HUDEP-2 (cell line): ENCODE measurements at regions not wholly inside any gene's neighbourhood (a gene's known extent, or its start where the extent isn't known, plus 50 kb on each side); places are given as distances from the start of the nearest gene placed in this dataset.
A peak's percentile ranks its signal among the peaks of the same experiment; 100 is the strongest.
"Not testable (repeated sequence)": the region's sequence is repeated elsewhere in the genome, so short reads cannot be mapped to it uniquely, and the experiment has no call there.

ENCODE experiments used
- DNase-seq, 76 experiments: peaks; one replicate each; lab custom pipeline; 2025; ENCODE audit not compliant: unreplicated experiment in 76 of 76; lab: John Stamatoyannopoulos, UW

GRCh38 chr2:235105821-235106359 lies 154.1 kb downstream of the SH3BP4 start:
- no peak for DNase-seq

DNA sequence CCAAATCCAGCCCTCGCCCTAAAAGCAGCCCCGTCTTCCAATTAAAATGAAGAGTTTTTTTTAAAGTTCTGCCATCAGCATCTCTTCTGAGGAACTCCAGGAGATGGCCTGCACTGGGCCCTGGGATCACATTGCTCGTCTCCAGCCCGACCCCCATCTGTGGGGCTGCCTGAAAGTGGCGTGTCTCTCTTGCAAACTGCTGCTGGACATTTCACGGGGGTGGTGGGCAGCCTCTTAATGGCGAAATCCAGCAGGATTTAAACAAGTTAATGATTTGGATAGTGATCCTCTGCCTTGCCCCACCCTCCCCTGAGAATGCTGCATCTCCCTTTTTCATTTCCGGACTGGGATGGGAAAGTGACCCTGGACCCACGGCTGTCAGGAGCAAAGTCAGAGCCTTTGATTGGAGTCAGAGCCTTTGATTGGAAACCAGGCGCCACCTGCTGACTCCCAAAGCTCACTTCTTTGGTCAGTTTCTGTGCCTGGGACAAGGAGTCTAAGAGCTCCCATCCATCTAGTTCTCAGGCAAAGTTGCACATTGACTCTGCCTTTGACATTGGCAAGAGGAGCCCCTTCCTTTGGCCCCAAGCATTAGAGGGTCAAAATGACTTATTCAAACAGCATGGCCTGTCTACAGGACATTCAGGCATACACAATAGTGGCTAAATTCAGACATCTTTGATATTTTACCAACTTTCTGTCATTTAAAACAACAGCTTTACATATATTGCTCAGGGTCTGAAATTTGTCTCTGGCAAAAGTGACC lies 155.2 kb downstream of the SH3BP4 start:
- peak in 11 of 76 experiments; percentile 2 to 30 (median 12) for DNase-seq

DNA sequence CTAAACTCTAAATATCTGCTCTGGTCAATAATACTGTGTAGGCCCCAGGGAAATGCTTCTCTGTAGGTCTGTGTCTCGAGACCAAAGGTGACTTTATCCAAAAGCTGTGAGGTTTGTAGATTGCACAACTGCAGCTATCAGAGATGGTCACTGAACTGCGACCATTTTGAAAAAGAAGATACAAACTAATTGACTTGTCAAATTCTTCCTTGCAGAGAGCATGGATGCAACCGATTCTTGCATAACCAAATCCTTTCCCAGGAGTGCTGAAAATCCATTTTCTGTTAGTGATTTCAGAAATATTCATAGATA lies 155.8 kb downstream of the SH3BP4 start:
- no peak for DNase-seq

GRCh38 chr2:235109561-235109960 lies 157.7 kb downstream of the SH3BP4 start:
- not testable (repeated sequence) for DNase-seq

GRCh38 chr2:235112365-235112764 lies 160.5 kb downstream of the SH3BP4 start:
- no peak for DNase-seq

DNA sequence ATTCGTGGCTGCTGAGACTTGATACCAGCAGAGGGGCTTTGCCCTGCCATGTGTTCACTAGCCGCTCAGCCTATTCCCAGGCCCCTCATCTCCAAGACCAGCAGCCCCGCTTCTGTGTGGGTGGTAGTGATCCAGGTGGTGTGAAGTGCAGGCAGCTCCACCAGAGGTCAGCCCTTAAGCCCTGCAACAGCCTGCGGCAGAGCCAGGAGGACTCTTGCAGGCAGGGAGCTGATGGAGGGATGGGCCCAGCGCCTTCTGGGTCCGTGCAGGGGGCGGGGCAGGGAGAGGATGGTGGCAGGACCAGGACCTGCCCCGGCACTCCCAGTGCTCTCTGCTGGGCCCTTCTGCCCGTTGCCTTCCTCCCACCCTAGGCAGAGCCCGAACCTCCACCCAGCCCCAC lies 162.0 kb downstream of the SH3BP4 start:
- DNase-seq, result no peak

- DNase-seq, result no peak
Observed at GRCh38 chr2:235114286-235114685, 162.5 kb downstream of the SH3BP4 start.

DNA sequence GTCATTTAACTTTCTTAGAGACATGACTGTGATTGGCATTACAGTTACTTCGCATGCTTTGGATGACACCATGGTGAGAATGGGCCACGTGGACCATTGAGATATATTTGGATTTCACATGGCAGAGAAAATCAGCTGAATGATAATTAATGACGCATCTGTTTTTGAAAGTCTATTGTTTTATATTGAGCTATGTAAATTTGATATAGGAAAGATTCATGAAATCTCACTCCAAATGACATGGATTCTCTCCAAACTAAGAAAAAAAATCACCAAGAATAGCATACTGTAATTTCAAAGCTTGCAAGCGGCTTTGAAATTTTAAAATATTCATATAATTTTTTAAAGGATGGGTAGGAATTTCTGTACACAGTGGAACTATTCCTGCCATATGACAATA lies 163.7 kb downstream of the SH3BP4 start:
- no peak for DNase-seq

DNA sequence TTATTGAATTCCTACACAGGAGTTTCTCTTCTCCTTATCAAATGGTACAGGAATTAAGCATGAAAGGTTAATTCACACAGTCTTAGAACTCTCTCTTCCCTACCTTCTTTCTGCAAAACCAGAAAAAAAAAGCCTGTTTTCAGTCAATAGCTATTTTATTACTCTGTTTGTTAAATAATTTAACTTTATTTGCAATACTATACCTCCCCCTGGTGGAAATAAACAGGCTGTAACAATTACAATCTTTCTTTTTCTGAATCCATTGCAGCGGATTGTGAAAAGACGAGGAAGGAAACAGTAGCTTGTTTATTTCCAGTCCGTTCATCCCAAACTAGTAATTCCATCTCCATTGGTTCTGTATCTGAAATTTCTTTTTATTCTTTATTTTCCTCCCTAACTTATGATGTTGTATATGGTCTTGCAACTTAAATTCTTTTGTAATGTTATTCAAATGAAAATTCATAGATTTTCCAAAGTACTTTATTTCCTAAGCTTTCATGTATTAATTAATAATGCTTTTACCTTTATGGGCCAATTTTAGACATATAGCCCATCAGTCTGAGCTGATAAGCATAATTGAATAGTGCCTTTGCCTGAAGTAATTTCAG lies 165.2 kb downstream of the SH3BP4 start:
- DNase-seq, result peak in 4 of 76 experiments; percentile 1 to 14 (median 8)

- no peak for DNase-seq
Observed at GRCh38 chr2:235126768-235127167, 175.0 kb downstream of the SH3BP4 start.

GRCh38 chr2:235127931-235128330 lies 176.1 kb downstream of the SH3BP4 start:
- DNase-seq, result no peak

GRCh38 chr2:235129850-235130249 lies 178.0 kb downstream of the SH3BP4 start:
- no peak for DNase-seq

DNA sequence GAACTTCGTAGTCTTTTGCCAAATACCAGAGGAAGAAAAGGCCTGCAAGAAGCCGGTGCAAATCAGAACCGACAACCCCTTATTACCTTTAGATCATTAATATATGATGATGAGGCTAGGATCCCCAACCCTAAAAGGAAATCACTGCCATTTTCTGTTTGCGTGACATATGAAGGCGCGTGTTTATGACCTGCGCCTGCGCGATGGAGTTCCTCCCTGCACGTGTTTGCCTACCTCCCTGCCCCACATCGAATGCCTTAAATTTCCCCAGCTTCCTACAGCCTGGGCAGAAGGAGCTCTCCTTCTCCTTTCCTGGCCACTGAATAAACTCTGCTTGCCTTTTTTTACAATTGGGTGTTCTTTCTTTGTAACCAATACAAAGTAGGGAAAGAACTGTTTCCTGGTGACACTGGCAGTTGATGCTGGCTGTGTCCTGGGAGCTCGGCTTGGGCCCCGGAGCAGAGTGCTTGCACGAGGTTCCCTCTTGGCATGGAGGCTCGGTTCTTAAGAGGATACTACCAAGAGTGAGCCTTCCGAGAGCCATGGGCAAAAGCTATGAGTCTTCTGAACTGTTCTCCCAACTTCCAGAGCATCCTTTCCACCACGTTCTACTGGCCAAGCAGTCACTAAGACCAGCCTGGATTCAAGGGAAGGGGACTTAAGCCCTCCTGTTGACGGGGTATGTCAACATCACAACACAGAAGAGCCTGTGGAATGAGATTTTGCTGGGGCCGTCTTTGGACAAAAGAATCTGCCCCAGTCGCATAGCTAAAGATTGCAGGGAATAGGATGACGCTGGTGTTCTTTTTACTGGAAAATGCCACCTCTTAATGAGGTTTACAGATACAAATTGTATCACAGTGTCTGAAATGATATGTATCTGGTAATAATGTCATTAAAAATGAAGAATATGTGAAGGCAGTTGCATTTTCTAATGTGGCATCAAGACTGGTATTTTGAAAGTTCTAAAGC lies 179.8 kb downstream of the SH3BP4 start:
- no peak for DNase-seq

- no peak for DNase-seq
Observed at GRCh38 chr2:235132651-235133050, 180.8 kb downstream of the SH3BP4 start.

DNA sequence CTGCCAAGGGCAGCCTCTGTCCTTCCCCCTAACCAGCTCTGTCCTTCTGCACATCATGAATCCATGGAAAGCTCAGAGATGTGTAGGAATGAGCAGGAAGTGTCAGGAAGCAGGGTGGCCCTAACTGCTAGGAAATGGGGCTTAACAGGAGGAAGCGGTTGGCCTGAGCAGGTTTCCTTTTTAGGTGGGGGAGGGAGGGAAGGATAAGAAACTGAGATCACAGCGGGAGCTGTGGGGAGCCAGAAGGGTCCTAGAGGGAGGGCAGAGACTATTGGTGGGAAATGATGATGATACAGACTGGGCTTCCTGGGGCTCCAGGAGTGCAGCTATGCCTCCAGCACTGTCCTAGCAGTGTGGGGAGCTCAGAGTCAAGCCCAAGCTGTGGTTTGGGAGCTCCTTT lies 182.0 kb downstream of the SH3BP4 start:
- no peak for DNase-seq

DNA sequence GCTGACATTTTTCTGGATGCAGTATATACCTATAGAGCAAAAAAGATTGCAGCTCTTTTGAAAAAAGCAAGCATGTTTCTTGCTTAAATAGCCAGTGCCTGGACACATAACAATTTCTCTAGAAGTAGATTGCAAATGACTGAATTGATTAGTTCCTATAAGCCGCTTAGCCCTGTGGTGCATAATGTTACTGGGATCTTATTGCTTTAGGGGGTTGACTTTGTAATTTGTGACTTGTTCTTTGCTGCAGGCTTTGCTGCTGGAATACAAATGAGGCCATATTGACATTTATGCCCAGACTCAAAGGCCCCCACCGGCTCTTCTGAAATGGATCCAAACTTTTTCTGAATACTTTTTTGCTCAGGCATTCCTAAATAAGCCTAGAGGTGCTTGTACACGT lies 182.6 kb downstream of the SH3BP4 start:
- DNase-seq, result no peak

DNA sequence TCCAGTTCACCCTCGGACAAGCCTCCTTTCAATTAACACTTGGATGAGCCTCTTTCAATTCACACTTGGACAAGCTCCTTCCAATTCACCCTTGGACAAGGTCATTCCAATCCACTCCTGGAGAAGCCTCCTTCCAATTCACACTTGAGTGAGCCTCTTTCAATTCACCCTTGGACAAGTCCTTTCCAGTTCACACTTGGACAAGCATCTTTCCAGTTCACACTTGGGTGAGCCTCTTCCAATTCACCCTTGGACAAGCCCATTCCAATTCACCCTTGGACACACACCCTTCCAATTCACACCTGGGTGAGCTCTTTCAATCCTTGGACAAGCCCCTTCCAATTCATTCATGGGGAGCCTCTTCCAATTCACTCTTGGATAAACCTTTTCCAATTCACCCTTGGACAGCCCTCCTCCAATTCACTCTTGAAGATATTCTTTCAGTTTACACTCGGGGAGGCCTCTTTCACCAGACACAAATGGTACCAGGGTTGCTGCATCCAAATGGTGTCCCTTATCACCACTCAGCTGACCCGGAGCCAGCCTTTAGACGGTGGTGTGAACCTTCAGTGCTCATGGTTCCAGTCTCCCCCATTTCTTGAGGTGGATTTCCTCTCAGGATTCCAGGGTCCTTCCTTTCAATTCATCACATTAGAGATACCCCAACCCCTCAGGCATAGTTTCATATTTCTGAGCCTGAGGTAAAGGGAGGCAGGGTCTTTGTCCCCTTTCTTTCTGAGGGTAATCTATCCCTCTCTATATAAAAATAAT lies 183.6 kb downstream of the SH3BP4 start:
- DNase-seq, result no peak

GRCh38 chr2:235135990-235136561 lies 184.3 kb downstream of the SH3BP4 start:
- DNase-seq, result peak in 59 of 76 experiments; percentile 2 to 71 (median 38)

DNA sequence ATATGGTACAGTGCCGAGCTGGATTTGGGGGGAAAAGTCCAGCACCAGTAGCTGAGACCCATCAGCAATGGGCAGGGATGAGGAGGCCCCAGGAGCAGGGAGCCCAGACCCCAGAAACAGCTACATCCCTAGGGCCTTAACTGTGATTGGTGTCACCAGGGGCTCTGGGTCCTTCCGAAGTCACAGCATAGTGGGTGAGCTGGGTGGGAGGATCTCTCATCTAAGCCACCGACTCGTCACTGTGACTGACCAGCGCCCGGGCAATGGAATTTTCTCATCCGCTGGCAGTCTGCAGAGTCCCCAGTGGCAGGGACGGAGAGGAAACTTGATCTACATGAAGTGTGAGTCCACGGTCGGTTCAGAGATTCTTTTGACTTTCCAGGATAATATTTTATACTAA lies 186.5 kb downstream of the SH3BP4 start:
- DNase-seq, result no peak
